ENCODE measurements at regions not wholly inside any gene's neighbourhood (a gene's known extent, or its start where the extent isn't known, plus 50 kb on each side); places are given as distances from the start of the nearest gene placed in this dataset.

GRCh38 chr12:78700565-78700964 lies 164.0 kb upstream of the SYT1 start:
- no peaks in the 10 kb centered on the region for H3K4me1 ChIP-seq (ENCODE audit: control insufficient read depth, insufficient read depth, low read depth, low read length)
- H4K8ac ChIP-seq (ENCODE audit: low read length) = no peak overlapping the region
- no peaks in the 10 kb centered on the region for H3K36me3 ChIP-seq (ENCODE audit: control insufficient read depth in 1 of 2, insufficient read depth in 2 of 2, low read depth in 1 of 2, low read length in 2 of 2)
- 94% methylated on average over 2 of the region's 3 CpGs for WGBS
- H3K27ac ChIP-seq (ENCODE audit: low read length, poor library complexity, severe bottlenecking) = no peak overlapping the region
- H3K79me1 ChIP-seq (replicated peaks; ENCODE audit: low read length, poor library complexity, severe bottlenecking) = no peaks in the 10 kb centered on the region
- no peak overlapping the region for H2AK5ac ChIP-seq (ENCODE audit: low read length, severe bottlenecking)
- no peaks in the 10 kb centered on the region for H3K27me3 ChIP-seq (ENCODE audit: control insufficient read depth in 1 of 2, insufficient read depth in 1 of 2, low read length in 2 of 2)
- no peak overlapping the region for H2BK15ac ChIP-seq (ENCODE audit: low read depth, poor library complexity, severe bottlenecking)
- no peak overlapping the region for H2BK12ac ChIP-seq (ENCODE audit: low read length in 2 of 2)
- H2AFZ ChIP-seq (ENCODE audit: low read depth, low read length) = no peak overlapping the region
- no peak overlapping the region for H3K9ac ChIP-seq (ENCODE audit: low read length)
- no peak overlapping the region for H3K14ac ChIP-seq (ENCODE audit: low read length in 2 of 2)
- no peak for DNase-seq
- no peaks in the 10 kb centered on the region for H3K9me3 ChIP-seq (ENCODE audit: control insufficient read depth, low read length)
- H4K91ac ChIP-seq (ENCODE audit: low read length) = no peak overlapping the region
- H3K4ac ChIP-seq (ENCODE audit: low read depth in 1 of 2, low read length in 2 of 2) = no peak overlapping the region
- H2BK5ac ChIP-seq (ENCODE audit: low read depth, low read length, poor library complexity, severe bottlenecking) = no peak overlapping the region
- no peak overlapping the region for H3K4me2 ChIP-seq (ENCODE audit: low read length, poor library complexity, severe bottlenecking)
- H2BK120ac ChIP-seq (ENCODE audit: low read depth, low read length) = no peak overlapping the region
- H3K18ac ChIP-seq (ENCODE audit: low read depth in 1 of 2, low read length in 2 of 2) = no peak overlapping the region
- no peak overlapping the region for H3K23ac ChIP-seq (ENCODE audit: low read length in 2 of 2)
- H3K4me3 ChIP-seq (ENCODE audit: insufficient read depth in 1 of 2, low read depth in 1 of 2, low read length in 2 of 2) = no peak overlapping the region

- no peaks in the 10 kb centered on the region for H3K36me3 ChIP-seq (ENCODE audit: control insufficient read depth in 1 of 2, insufficient read depth in 2 of 2, low read depth in 1 of 2, low read length in 2 of 2)
- no peaks in the 10 kb centered on the region for H3K79me1 ChIP-seq (replicated peaks; ENCODE audit: low read length, poor library complexity, severe bottlenecking)
- 2% methylated on average over 2 of the region's 3 CpGs for WGBS
- no peak overlapping the region for H4K91ac ChIP-seq (ENCODE audit: low read length)
- H2BK5ac ChIP-seq (ENCODE audit: low read depth, low read length, poor library complexity, severe bottlenecking) = no peak overlapping the region
- peak overlapping the region; percentile 81 for H3K27ac ChIP-seq (ENCODE audit: low read length, poor library complexity, severe bottlenecking)
- no peak overlapping the region for H2AK5ac ChIP-seq (ENCODE audit: low read length, severe bottlenecking)
- H2AFZ ChIP-seq (ENCODE audit: low read depth, low read length) = no peak overlapping the region
- no peak overlapping the region for H4K8ac ChIP-seq (ENCODE audit: low read length)
- H2BK12ac ChIP-seq (ENCODE audit: low read length in 2 of 2) = no peak overlapping the region
- no peaks in the 10 kb centered on the region for H3K27me3 ChIP-seq (ENCODE audit: control insufficient read depth in 1 of 2, insufficient read depth in 1 of 2, low read length in 2 of 2)
- no peaks in the 10 kb centered on the region for H3K9me3 ChIP-seq (ENCODE audit: control insufficient read depth, low read length)
- H3K4me2 ChIP-seq (ENCODE audit: low read length, poor library complexity, severe bottlenecking) = no peak overlapping the region
- H3K9ac ChIP-seq (ENCODE audit: low read length) = peak overlapping the region; percentile 13
- no peak overlapping the region for H2BK15ac ChIP-seq (ENCODE audit: low read depth, poor library complexity, severe bottlenecking)
- H3K4me3 ChIP-seq (ENCODE audit: insufficient read depth in 1 of 2, low read depth in 1 of 2, low read length in 2 of 2) = no peak overlapping the region
- no peak overlapping the region for H3K4ac ChIP-seq (ENCODE audit: low read depth in 1 of 2, low read length in 2 of 2)
- H3K18ac ChIP-seq (ENCODE audit: low read depth in 1 of 2, low read length in 2 of 2) = no peak overlapping the region
- H3K23ac ChIP-seq (ENCODE audit: low read length in 2 of 2) = no peak overlapping the region
- DNase-seq = peak; percentile 63
- H2BK120ac ChIP-seq (ENCODE audit: low read depth, low read length) = no peak overlapping the region
- H3K4me1 ChIP-seq (ENCODE audit: control insufficient read depth, insufficient read depth, low read depth, low read length) = no peaks in the 10 kb centered on the region
- H3K14ac ChIP-seq (ENCODE audit: low read length in 2 of 2) = no peak overlapping the region
Measured at GRCh38 chr12:78703820-78704525, 160.6 kb upstream of the SYT1 start.

- H2AK5ac ChIP-seq (ENCODE audit: low read length, severe bottlenecking) = no peak overlapping the region
- H3K36me3 ChIP-seq (ENCODE audit: control insufficient read depth in 1 of 2, insufficient read depth in 2 of 2, low read depth in 1 of 2, low read length in 2 of 2) = no peaks in the 10 kb centered on the region
- no peaks in the 10 kb centered on the region for H3K9me3 ChIP-seq (ENCODE audit: control insufficient read depth, low read length)
- H3K14ac ChIP-seq (ENCODE audit: low read length in 2 of 2) = no peak overlapping the region
- H3K4me1 ChIP-seq (ENCODE audit: control insufficient read depth, insufficient read depth, low read depth, low read length) = no peaks in the 10 kb centered on the region
- H3K23ac ChIP-seq (ENCODE audit: low read length in 2 of 2) = no peak overlapping the region
- H4K8ac ChIP-seq (ENCODE audit: low read length) = no peak overlapping the region
- no peak overlapping the region for H2AFZ ChIP-seq (ENCODE audit: low read depth, low read length)
- no peak overlapping the region for H2BK12ac ChIP-seq (ENCODE audit: low read length in 2 of 2)
- no peaks in the 10 kb centered on the region for H3K27me3 ChIP-seq (ENCODE audit: control insufficient read depth in 1 of 2, insufficient read depth in 1 of 2, low read length in 2 of 2)
- no peak overlapping the region for H3K4me3 ChIP-seq (ENCODE audit: insufficient read depth in 1 of 2, low read depth in 1 of 2, low read length in 2 of 2)
- H3K9ac ChIP-seq (ENCODE audit: low read length) = no peak overlapping the region
- H3K18ac ChIP-seq (ENCODE audit: low read depth in 1 of 2, low read length in 2 of 2) = no peak overlapping the region
- no peak overlapping the region for H4K91ac ChIP-seq (ENCODE audit: low read length)
- no peak overlapping the region for H2BK15ac ChIP-seq (ENCODE audit: low read depth, poor library complexity, severe bottlenecking)
- DNase-seq = no peak
- H3K4me2 ChIP-seq (ENCODE audit: low read length, poor library complexity, severe bottlenecking) = no peak overlapping the region
- no peak overlapping the region for H3K4ac ChIP-seq (ENCODE audit: low read depth in 1 of 2, low read length in 2 of 2)
- no peak overlapping the region for H2BK5ac ChIP-seq (ENCODE audit: low read depth, low read length, poor library complexity, severe bottlenecking)
- H2BK120ac ChIP-seq (ENCODE audit: low read depth, low read length) = no peak overlapping the region
- no peak overlapping the region for H3K27ac ChIP-seq (ENCODE audit: low read length, poor library complexity, severe bottlenecking)
- H3K79me1 ChIP-seq (replicated peaks; ENCODE audit: low read length, poor library complexity, severe bottlenecking) = no peaks in the 10 kb centered on the region
- 97% methylated on average over 4 of the region's 4 CpGs for WGBS
Measured at GRCh38 chr12:78711954-78712353, 152.6 kb upstream of the SYT1 start.

- Histone ChIP-seq H3K27me3 (ENCODE audit: control insufficient read depth in 1 of 2, insufficient read depth in 1 of 2, low read length in 2 of 2) (no peaks in the 10 kb centered on the region), H2BK12ac (ENCODE audit: low read length in 2 of 2) (no peak overlapping the region), H3K36me3 (ENCODE audit: control insufficient read depth in 1 of 2, insufficient read depth in 2 of 2, low read depth in 1 of 2, low read length in 2 of 2) (no peaks in the 10 kb centered on the region), H2AFZ (ENCODE audit: low read depth, low read length) (no peak overlapping the region), H3K4me3 (ENCODE audit: insufficient read depth in 1 of 2, low read depth in 1 of 2, low read length in 2 of 2) (no peak overlapping the region), H3K4ac (ENCODE audit: low read depth in 1 of 2, low read length in 2 of 2) (no peak overlapping the region), H3K4me1 (ENCODE audit: control insufficient read depth, insufficient read depth, low read depth, low read length) (no peaks in the 10 kb centered on the region), H4K8ac (ENCODE audit: low read length) (no peak overlapping the region), H4K91ac (ENCODE audit: low read length) (no peak overlapping the region), H3K4me2 (ENCODE audit: low read length, poor library complexity, severe bottlenecking) (no peak overlapping the region), H3K27ac (ENCODE audit: low read length, poor library complexity, severe bottlenecking) (no peak overlapping the region), H3K14ac (ENCODE audit: low read length in 2 of 2) (no peak overlapping the region), H2BK5ac (ENCODE audit: low read depth, low read length, poor library complexity, severe bottlenecking) (no peak overlapping the region), H3K79me1 (replicated peaks; ENCODE audit: low read length, poor library complexity, severe bottlenecking) (no peaks in the 10 kb centered on the region), H2AK5ac (ENCODE audit: low read length, severe bottlenecking) (no peak overlapping the region), H2BK15ac (ENCODE audit: low read depth, poor library complexity, severe bottlenecking) (no peak overlapping the region), H3K9ac (ENCODE audit: low read length) (no peak overlapping the region), H3K23ac (ENCODE audit: low read length in 2 of 2) (no peak overlapping the region), H3K9me3 (ENCODE audit: control insufficient read depth, low read length) (no peaks in the 10 kb centered on the region), H2BK120ac (ENCODE audit: low read depth, low read length) (no peak overlapping the region), H3K18ac (ENCODE audit: low read depth in 1 of 2, low read length in 2 of 2) (no peak overlapping the region)
- no peak for DNase-seq
- 100% methylated on average over 3 of the region's 4 CpGs for WGBS
Measured at GRCh38 chr12:78712834-78713481, 151.6 kb upstream of the SYT1 start.

Data from mesenchymal stem cell (in vitro differentiated cells and primary cell).